CD1c-positive myeloid dendritic cell (primary cell): ENCODE measurements at regions not wholly inside any gene's neighbourhood (a gene's known extent, or its start where the extent isn't known, plus 50 kb on each side); places are given as distances from the start of the nearest gene placed in this dataset.
A peak's percentile ranks its signal among the peaks of the same experiment; 100 is the strongest.
"Not testable (repeated sequence)": the region's sequence is repeated elsewhere in the genome, so short reads cannot be mapped to it uniquely, and the experiment has no call there.

Source experiments
- DNase-seq: peaks from one replicate; pipeline ENCODE4 v3.0.0-alpha.2; 2016; ENCODE audit errors: extremely low spot score

DNA sequence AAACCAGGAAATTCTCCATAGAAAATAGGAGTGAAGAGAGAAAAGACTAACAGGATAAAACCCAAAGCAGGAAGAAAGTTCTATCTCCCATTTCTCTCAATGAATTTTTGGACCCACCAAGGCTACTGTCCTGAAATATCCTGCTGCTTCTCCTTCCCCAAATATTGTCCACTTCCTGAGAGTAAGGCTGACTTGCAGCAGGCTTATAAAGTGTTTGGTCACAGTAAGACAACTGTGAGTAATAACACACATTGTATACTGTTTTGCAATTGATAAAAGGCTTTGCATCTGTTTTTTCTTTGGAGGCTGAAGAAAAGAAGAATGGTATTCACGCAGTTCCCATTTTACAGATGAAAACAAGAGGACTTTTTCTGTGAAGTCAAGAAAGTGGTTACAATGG is 52.8 kb downstream of the FOXD4L6 start:
- not testable (repeated sequence) for DNase-seq

GRCh38 chr9:41074356-41074942 is 54.0 kb downstream of the FOXD4L6 start:
- peak; percentile 27 for DNase-seq

GRCh38 chr9:41073471-41074243 is 54.8 kb downstream of the FOXD4L6 start:
- DNase-seq, result not testable (repeated sequence)

- peak; percentile 16 for DNase-seq
Measured at GRCh38 chr9:41064125-41064795, 64.2 kb downstream of the FOXD4L6 start.

- DNase-seq, result not testable (repeated sequence)
Measured at GRCh38 chr9:41063243-41063642, 65.2 kb downstream of the FOXD4L6 start.

GRCh38 chr9:41059603-41060002 is 68.9 kb downstream of the FOXD4L6 start:
- DNase-seq, result not testable (repeated sequence)

DNA sequence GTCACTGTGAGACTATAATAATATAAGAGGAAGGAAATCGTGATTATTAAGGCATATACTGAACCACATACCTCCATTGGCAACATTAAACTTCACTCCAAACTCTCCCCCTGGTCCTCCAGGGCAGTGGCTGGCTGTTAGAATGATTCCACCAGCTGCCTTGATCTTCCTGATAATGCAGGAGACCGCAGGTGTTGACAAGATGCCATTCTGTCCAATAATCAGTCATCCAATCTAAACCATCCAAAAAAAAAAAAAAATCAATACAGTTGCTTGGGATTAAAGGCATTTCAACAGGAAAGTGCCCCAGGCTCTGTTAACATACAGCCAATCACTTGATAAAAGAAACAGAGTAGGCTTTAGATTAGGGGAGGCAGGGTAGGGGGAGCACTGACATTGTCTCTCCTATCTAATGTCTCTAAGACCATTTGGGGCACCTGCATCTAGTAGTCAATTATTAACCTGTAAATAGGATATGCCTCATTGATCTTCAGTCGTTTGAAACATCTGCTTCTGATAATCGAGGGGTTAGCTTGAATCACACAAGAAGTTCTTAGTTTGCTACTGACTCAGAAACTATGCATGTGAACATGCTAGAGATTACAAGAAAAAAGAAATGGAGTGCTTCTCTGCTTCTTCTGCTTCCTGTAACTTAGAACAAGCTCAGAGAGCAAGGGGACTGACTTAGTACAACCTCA is 74.7 kb downstream of the FOXD4L6 start:
- DNase-seq, result not testable (repeated sequence)

- not testable (repeated sequence) for DNase-seq
Measured at GRCh38 chr9:41048672-41049071, 79.8 kb downstream of the FOXD4L6 start.

DNA sequence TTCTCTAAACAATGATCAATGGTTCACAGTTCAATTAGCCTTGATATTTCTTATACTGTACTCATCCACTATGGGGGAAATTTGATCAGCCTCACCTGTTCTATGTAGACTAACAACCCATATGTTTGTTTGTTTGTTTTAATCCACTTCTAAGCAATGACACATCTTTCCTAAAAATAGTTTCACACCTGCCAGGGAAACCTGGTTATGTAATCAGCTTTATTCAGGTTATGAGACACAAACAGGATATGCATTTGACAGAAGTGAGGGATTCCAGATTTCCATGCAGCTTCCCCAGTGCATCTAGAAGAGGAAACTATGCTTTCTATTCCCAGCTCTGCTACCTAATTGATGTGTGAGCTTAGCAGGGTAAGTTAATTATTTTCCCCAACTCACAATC is 80.7 kb downstream of the FOXD4L6 start:
- not testable (repeated sequence) for DNase-seq

- DNase-seq, result peak; percentile 0
Measured at GRCh38 chr9:41044930-41045329, 83.6 kb downstream of the FOXD4L6 start.

- DNase-seq, result not testable (repeated sequence)
Measured at GRCh38 chr9:41043433-41043832, 85.0 kb downstream of the FOXD4L6 start.

GRCh38 chr9:41042111-41042510 is 86.4 kb downstream of the FOXD4L6 start:
- DNase-seq, result peak; percentile 0

DNA sequence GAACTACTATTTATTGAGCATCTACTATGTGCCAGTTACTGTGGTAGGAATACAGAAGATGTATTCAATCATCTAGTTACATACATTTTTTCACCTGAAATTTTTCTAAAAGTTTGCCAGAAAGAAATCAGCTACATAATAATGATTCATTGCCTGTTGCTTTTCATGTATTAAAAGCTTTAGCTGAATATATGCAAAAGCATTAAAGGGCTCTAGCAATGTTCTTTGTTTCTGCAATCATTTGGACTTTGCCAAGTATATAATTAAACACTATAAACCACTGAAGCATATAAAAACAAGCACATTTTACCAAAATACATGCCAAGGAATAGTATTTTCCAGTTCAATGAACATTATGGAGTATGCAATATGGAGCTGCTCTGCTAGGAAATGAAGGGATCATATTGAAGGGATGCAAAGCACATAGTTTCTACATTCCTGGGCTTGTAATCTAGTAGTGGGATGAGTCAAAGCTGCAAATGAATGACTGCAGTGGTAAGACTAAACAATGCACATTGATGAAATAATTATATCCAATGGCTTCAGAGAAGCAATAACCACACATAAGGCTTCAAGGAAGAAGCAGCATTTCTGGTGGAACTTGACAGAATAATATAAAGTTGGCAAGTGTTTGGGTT is 87.7 kb downstream of the FOXD4L6 start:
- peak; percentile 0 for DNase-seq

DNA sequence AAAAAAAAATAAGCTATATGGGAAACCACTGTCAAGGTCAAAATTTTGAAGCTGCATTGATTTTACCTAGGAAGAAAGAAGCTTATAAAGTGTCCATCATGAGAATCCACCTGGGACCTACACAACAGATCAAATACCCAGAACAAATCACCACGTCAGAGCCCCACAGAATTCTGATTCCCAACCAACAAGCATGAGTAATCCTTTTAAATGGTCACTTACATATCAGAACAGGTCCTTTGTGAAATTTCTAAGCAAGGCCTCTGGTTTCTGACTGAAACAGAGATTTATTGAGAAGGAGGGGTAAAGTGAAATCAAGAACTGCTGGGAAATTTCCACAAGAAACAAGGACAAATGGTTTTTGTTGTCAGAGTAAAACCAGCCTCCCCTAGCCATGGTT is 93.2 kb downstream of the FOXD4L6 start:
- not testable (repeated sequence) for DNase-seq

GRCh38 chr9:41034699-41035197 is 93.7 kb downstream of the FOXD4L6 start:
- not testable (repeated sequence) for DNase-seq

- peak; percentile 0 for DNase-seq
Measured at GRCh38 chr9:41033877-41034276, 94.6 kb downstream of the FOXD4L6 start.

GRCh38 chr9:41033360-41033759 is 95.1 kb downstream of the FOXD4L6 start:
- not testable (repeated sequence) for DNase-seq

DNA sequence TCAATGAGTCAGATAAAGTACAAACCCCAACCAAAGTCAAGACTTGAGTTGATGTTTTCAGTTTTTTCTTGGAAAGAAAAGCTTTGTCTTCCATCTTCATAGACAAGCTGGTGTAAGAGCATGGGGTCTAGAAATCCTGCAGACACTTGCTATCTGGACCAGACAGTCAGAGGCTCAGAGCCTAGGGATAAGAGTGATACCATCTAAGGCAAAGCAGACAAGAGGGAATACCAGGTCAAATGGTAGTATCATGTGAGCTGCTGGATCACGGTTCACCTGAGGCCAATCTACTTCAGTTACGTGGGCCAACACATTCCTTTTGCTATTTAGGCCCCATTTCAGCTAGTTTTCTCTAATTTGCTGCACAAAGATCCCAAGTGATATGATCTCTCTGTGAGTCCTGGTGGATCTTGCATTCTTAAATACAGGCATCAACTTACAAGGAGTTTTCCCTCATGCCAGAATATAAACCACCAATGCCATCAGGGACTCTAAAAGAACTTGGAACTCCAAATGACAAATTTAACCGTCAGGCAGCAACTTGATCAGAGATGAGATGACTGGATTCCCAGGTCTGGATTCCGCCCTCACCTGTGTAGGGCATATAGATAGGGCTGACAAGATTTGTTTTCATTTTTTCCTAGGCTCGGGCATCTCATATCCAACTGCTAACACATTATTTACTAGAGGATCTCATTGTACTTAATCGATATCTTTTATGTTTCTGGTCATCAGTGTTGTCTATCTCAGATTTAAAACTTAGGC is 101.4 kb downstream of the FOXD4L6 start:
- DNase-seq, result not testable (repeated sequence)

DNA sequence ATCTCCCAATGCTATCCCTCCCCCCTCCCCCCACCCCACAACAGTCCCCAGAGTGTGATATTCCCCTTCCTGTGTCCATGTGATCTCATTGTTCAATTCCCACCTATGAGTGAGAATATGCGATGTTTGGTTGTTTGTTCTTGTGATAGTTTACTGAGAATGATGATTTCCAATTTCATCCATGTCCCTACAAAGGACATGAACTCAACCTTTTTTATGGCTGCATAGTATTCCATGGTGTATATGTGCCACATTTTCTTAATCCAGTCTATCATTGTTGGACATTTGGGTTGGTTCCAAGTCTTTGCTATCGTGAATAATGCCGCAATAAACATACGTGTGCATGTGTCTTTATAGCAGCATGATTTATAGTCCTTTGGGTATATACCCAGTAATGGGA is 106.1 kb downstream of the FOXD4L6 start:
- not testable (repeated sequence) for DNase-seq

DNA sequence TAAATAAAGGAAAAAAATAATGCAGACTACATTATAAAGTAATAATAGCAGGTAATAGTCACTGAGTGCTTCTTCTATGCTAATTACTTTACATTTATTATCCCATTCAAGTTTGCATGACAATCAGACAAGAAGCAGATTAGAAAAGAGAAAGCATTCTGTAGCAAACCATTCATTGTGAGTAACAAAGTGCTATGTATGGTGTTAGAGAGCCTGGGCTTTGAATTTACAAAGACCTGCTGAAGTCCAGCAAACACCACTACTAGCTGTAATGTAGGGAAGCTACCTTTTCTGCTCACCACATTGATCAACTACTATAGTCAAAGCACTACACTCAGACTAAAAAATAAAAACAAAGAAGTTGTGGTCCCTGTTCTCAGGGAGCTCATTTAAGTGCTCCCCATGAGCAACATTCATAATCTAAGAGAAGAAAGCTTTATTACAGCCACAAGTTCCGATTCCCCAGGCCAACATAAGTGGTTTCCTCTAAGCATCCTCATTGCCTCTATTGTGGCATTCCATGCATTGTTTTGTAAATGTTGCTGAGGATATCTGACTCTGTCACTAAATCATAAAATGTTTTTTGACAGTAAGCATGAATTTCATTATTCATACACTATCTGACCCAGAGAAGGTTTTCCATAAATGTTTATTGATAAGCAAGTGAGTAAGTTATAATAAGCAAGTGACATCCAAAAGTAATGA is 108.5 kb downstream of the FOXD4L6 start:
- not testable (repeated sequence) for DNase-seq
